ENCODE measurements at regions not wholly inside any gene's neighbourhood (a gene's known extent, or its start where the extent isn't known, plus 50 kb on each side); places are given as distances from the start of the nearest gene placed in this dataset.

- TF ChIP-seq, protein P1, sequence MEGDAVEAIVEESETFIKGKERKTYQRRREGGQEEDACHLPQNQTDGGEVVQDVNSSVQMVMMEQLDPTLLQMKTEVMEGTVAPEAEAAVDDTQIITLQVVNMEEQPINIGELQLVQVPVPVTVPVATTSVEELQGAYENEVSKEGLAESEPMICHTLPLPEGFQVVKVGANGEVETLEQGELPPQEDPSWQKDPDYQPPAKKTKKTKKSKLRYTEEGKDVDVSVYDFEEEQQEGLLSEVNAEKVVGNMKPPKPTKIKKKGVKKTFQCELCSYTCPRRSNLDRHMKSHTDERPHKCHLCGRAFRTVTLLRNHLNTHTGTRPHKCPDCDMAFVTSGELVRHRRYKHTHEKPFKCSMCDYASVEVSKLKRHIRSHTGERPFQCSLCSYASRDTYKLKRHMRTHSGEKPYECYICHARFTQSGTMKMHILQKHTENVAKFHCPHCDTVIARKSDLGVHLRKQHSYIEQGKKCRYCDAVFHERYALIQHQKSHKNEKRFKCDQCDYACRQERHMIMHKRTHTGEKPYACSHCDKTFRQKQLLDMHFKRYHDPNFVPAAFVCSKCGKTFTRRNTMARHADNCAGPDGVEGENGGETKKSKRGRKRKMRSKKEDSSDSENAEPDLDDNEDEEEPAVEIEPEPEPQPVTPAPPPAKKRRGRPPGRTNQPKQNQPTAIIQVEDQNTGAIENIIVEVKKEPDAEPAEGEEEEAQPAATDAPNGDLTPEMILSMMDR (conservative IDR thresholded peaks at IDR 0.05; ENCODE audit: low read depth, low read length) = no peak
- TF ChIP-seq EZH2 (IDR thresholded peaks at IDR 0.05; ENCODE audit: borderline replicate concordance, low read depth, low read length, poor library complexity, severe bottlenecking) = no peak
Measured at GRCh38 chr10:61835946-61836887, 65.3 kb upstream of the ARID5B start.

Data from A673 (cell line).